Gastroesophageal sphincter (tissue), 4 donors: ENCODE measurements at regions not wholly inside any gene's neighbourhood (a gene's known extent, or its start where the extent isn't known, plus 50 kb on each side); places are given as distances from the start of the nearest gene placed in this dataset.

Source experiments
- ATAC-seq: fragments of 150-250 bp; one replicate; pipeline ENCODE4 v1.9.1; 2016; ENCODE audit warnings: mild to moderate bottlenecking, moderate library complexity
- H3K27ac ChIP-seq, 4 donors: fragments of 200-600 bp; sonication (generic) in 3 of 4; 1 replicate in 3 of 4; 2 replicates in 1 of 4; pipeline ENCODE4 v1.5.1; 2016 to 2019
- H3K27me3 ChIP-seq: fragments of 200-600 bp; sonication (generic); one replicate; pipeline ENCODE4 v1.5.1; 2019
- H3K36me3 ChIP-seq, 2 donors: fragments of 200-600 bp; sonication (generic); one replicate each; pipeline ENCODE4 v1.5.1; 2019; ENCODE audit warnings: control low read depth in 1 of 2
- H3K4me1 ChIP-seq, 3 donors: fragments of 200-600 bp; sonication (generic); 1 replicate in 2 of 3; 2 replicates in 1 of 3; pipeline ENCODE4 v1.5.1; 2016 to 2019; ENCODE audit warnings: control low read depth in 2 of 3
- H3K4me3 ChIP-seq, 2 donors: fragments of 200-600 bp; sonication (generic); one replicate each; pipeline ENCODE4 v1.5.1; 2019; ENCODE audit warnings: mild to moderate bottlenecking in 1 of 2, moderate library complexity in 1 of 2
- H3K9me3 ChIP-seq, 3 donors: fragments of 200-600 bp; sonication (generic); one replicate each; pipeline ENCODE4 v1.5.1; 2017 to 2019; ENCODE audit warnings: control low read depth in 2 of 3
- EP300 ChIP-seq: sonication (generic); formaldehyde crosslinking; IDR thresholded peaks from one replicate; pipeline ENCODE4 v1.6.1; 2017; ENCODE audit warnings: antibody characterized with exemption, mild to moderate bottlenecking
- POLR2A ChIP-seq, 2 donors: fragments of 450-650 bp; IDR thresholded peaks; one replicate each; pipeline ENCODE4 v1.6.1; 2017; ENCODE audit warnings: antibody characterized with exemption in 2 of 2, mild to moderate bottlenecking in 2 of 2, moderate library complexity in 1 of 2
- POLR2AphosphoS5 ChIP-seq: sonication (generic); formaldehyde crosslinking; IDR thresholded peaks from one replicate; pipeline ENCODE4 v1.6.1; 2017; ENCODE audit warnings: antibody characterized with exemption
- WGBS, 2 donors: methylation state at CpG; one replicate each; pipeline ENCODE4 v1.1.5; 2018; ENCODE audit warnings: low coverage in 1 of 2; 5-methylcytosine and 5-hydroxymethylcytosine counted together
- TF ChIP-seq, protein P1 (sequence below), 4 experiments: fragments of 200-600 bp in 2 of 4; fragments of 450-650 bp in 2 of 4; sonication (generic) in 1 of 4; IDR thresholded peaks; one replicate each; pipeline ENCODE4 v1.5.1; 2017 to 2019; ENCODE audit warnings: antibody characterized with exemption in 4 of 4, mild to moderate bottlenecking in 2 of 4, moderate library complexity in 2 of 4

DNA sequence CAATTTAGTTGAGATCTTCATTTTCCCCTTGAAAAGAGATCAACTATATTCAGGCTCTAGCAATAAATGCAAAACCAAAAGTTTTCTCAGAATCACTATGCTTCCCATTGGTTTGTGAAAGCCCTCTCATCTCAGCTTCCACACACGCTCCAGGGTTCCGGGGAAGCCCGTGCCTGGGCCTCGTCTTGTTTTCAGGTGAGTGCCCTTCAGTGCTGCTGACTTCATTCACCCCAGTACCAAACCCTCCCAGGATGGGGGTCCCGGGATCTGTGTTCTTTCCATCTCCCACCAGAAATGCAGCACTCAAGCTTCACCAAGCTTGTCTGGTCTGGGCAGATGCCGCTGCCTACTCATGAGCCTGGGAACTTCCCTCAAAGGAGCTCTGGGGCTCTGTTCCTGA lies 97.7 kb downstream of the TEX29 start:
- Histone ChIP-seq H3K27ac (no peak overlapping the region), H3K9me3 (no peaks in the 10 kb centered on the region), H3K4me1 (no peaks in the 10 kb centered on the region), H3K36me3 (no peaks in the 10 kb centered on the region), H3K27me3 (peaks cover 30% of the 10 kb centered on the region), H3K4me3 (no peak overlapping the region)
- no peak for TF ChIP-seq POLR2A (IDR thresholded peaks at IDR 0.05)
- no peak for TF ChIP-seq EP300
- no peak for TF ChIP-seq POLR2AphosphoS5
- TF ChIP-seq, protein P1, sequence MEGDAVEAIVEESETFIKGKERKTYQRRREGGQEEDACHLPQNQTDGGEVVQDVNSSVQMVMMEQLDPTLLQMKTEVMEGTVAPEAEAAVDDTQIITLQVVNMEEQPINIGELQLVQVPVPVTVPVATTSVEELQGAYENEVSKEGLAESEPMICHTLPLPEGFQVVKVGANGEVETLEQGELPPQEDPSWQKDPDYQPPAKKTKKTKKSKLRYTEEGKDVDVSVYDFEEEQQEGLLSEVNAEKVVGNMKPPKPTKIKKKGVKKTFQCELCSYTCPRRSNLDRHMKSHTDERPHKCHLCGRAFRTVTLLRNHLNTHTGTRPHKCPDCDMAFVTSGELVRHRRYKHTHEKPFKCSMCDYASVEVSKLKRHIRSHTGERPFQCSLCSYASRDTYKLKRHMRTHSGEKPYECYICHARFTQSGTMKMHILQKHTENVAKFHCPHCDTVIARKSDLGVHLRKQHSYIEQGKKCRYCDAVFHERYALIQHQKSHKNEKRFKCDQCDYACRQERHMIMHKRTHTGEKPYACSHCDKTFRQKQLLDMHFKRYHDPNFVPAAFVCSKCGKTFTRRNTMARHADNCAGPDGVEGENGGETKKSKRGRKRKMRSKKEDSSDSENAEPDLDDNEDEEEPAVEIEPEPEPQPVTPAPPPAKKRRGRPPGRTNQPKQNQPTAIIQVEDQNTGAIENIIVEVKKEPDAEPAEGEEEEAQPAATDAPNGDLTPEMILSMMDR (IDR thresholded peaks at IDR 0.05): no peak
- WGBS, 2 donors: 90% methylated on average over 2 to 3 of the region's 6 CpGs
- no peak for ATAC-seq

DNA sequence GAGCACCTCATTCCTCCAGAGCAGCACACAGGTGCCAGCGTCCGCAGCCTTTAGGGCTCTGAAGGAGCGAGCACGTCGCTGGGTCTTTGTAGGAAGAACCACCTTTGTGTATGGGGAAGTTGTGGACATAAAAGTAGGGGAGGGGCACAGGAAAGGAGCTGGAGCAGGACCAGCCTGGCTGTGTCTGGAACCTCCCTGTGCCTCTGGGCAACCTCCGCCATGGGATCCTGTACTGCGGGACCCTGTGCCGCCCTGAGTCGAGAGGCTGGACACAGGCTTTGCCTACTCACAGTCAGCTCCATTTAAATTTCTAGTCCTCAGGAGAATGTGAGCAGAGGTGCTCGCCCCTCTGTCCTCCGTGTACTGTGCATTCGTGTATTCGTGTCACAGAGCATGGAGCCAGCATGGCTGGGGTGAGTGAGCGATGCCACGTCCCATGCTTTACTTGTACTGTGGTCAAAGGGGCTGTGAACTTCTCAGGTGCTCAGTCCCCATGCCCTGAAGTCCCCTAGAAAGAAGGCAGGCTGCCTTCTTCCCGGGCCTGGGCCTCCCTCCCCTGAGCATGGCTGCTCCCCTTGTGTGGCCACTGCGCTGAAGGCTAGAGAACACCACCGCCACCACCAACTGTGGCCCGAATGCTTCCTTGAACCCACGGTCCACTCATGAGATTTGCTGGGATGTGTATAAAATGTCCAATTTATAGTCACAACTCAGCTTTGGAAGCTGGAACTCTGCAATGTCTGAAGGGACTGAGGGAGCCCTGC lies 99.9 kb downstream of the TEX29 start:
- H3K4me3 ChIP-seq: no peak overlapping the region
- no peak overlapping the region for H3K27ac ChIP-seq
- no peaks in the 10 kb centered on the region for H3K36me3 ChIP-seq
- H3K9me3 ChIP-seq: no peaks in the 10 kb centered on the region
- no peak for TF ChIP-seq POLR2A (IDR thresholded peaks at IDR 0.05)
- no peak for TF ChIP-seq EP300
- TF ChIP-seq, protein P1 (IDR thresholded peaks at IDR 0.05): no peak
- TF ChIP-seq POLR2AphosphoS5: no peak
- H3K4me1 ChIP-seq: no peaks in the 10 kb centered on the region
- WGBS, 2 donors: 72% methylated on average over 10 of the region's 20 CpGs; no CpG with 5 or more reads in 1 of the 2 donors
- peaks cover 10% of the 10 kb centered on the region for H3K27me3 ChIP-seq
- ATAC-seq: no peak

GRCh38 chr13:111421216-111421615 lies 100.8 kb downstream of the TEX29 start:
- no peak for ATAC-seq
- Histone ChIP-seq H3K36me3 (no peaks in the 10 kb centered on the region), H3K9me3 (no peaks in the 10 kb centered on the region), H3K4me1 (no peaks in the 10 kb centered on the region), H3K27me3 (peaks cover 19% of the 10 kb centered on the region), H3K4me3 (no peak overlapping the region), H3K27ac (no peak overlapping the region)
- WGBS, 2 donors: 60 to 80% methylated on average over 1 of the region's 11 CpGs
- TF ChIP-seq POLR2AphosphoS5 (no peak), POLR2A (IDR thresholded peaks at IDR 0.05) (no peak), EP300 (no peak)
- TF ChIP-seq, protein P1 (IDR thresholded peaks at IDR 0.05): no peak

GRCh38 chr13:111422348-111422747 lies 101.9 kb downstream of the TEX29 start:
- no peaks in the 10 kb centered on the region for H3K36me3 ChIP-seq
- H3K4me1 ChIP-seq: no peaks in the 10 kb centered on the region
- 65 to 78% methylated on average over 8 to 12 of the region's 13 CpGs for WGBS, 2 donors
- H3K27me3 ChIP-seq: peaks cover 26% of the 10 kb centered on the region
- no peak for ATAC-seq
- TF ChIP-seq, protein P1 (IDR thresholded peaks at IDR 0.05): no peak
- no peak for TF ChIP-seq POLR2AphosphoS5
- no peak for TF ChIP-seq EP300
- TF ChIP-seq POLR2A (IDR thresholded peaks at IDR 0.05): no peak
- no peak overlapping the region for H3K27ac ChIP-seq
- no peak overlapping the region for H3K4me3 ChIP-seq
- H3K9me3 ChIP-seq: no peaks in the 10 kb centered on the region

DNA sequence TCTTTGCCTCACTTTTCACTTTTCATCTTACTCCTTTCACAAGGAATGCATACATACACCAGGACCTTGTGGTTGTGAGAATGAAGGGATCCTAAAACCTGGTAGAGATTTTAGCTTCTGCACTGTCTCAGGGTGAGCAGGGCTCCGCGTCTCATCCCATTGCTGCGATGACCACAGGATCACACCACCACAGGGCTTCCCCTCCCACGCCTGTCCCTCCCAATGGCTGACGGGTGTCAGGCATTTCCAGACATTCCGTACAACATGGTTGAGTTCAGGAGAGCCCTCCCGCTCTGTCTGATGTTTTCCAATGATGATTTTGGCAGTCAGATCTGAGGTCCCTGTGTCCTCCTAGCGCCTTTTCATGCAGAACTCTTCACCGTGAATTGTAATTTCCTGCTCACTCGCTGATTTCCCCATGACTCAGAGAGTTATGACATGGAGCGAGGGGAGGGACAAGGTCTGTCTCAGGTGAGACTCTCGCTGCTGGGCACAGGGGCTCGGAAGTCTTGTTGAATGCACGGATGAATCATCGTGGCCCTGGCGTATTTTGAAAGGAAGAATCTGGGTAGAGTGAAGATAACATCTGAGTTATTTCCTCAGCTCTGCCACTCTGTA lies 102.8 kb downstream of the TEX29 start:
- H3K4me3 ChIP-seq: no peak overlapping the region
- WGBS, 2 donors: 79 to 87% methylated on average over 5 to 10 of the region's 16 CpGs

More for the DNA sequence above, 102.8 kb downstream of the TEX29 start:
- no peaks in the 10 kb centered on the region for H3K36me3 ChIP-seq
- H3K27ac ChIP-seq: no peak overlapping the region
- ATAC-seq: no peak
- no peaks in the 10 kb centered on the region for H3K9me3 ChIP-seq
- no peaks in the 10 kb centered on the region for H3K4me1 ChIP-seq
- no peak for TF ChIP-seq POLR2A (IDR thresholded peaks at IDR 0.05)
- no peak for TF ChIP-seq POLR2AphosphoS5
- TF ChIP-seq, protein P1 (IDR thresholded peaks at IDR 0.05): no peak
- no peak for TF ChIP-seq EP300
- peaks cover 26% of the 10 kb centered on the region for H3K27me3 ChIP-seq
